ENCODE measurements at regions not wholly inside any gene's neighbourhood (a gene's known extent, or its start where the extent isn't known, plus 50 kb on each side); places are given as distances from the start of the nearest gene placed in this dataset.

- no TSS peak for BruUV-seq (replicated peaks)
- Mint-ChIP-seq H3K4me3 (ENCODE audit: unreplicated experiment) (no peak overlapping the region), H3K9me3 (ENCODE audit: unreplicated experiment) (no peaks in the 10 kb centered on the region), H3K27me3 (ENCODE audit: insufficient read depth, unreplicated experiment) (peaks cover 71% of the 10 kb centered on the region), H3K4me1 (ENCODE audit: insufficient read depth, unreplicated experiment) (peaks cover 6% of the 10 kb centered on the region), H3K27ac (ENCODE audit: low read depth, unreplicated experiment) (no peak overlapping the region), H3K36me3 (ENCODE audit: insufficient read depth, unreplicated experiment) (no peaks in the 10 kb centered on the region)
- DNase-seq (ENCODE audit: unreplicated experiment), result no peak
- TF ChIP-seq, protein P1, sequence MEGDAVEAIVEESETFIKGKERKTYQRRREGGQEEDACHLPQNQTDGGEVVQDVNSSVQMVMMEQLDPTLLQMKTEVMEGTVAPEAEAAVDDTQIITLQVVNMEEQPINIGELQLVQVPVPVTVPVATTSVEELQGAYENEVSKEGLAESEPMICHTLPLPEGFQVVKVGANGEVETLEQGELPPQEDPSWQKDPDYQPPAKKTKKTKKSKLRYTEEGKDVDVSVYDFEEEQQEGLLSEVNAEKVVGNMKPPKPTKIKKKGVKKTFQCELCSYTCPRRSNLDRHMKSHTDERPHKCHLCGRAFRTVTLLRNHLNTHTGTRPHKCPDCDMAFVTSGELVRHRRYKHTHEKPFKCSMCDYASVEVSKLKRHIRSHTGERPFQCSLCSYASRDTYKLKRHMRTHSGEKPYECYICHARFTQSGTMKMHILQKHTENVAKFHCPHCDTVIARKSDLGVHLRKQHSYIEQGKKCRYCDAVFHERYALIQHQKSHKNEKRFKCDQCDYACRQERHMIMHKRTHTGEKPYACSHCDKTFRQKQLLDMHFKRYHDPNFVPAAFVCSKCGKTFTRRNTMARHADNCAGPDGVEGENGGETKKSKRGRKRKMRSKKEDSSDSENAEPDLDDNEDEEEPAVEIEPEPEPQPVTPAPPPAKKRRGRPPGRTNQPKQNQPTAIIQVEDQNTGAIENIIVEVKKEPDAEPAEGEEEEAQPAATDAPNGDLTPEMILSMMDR (IDR thresholded peaks at IDR 0.05; ENCODE audit: unreplicated experiment), result no peak
- POLR2A ChIA-PET, result interaction anchor here (0.6 kb wide), 1 partner anchor 14 kb away, joined by 3 read pairs; no protein-coding TSS in a partner anchor
- intact Hi-C loops (cut with micrococcal nuclease), result no loop called here
- CTCF ChIA-PET, result no interaction called here
Measured at GRCh38 chr7:85638394-85638793, 451.5 kb upstream of the SEMA3D start.

GRCh38 chr7:85634951-85635350 lies 448.1 kb upstream of the SEMA3D start:
- peaks cover 48% of the 10 kb centered on the region for H3K27me3 Mint-ChIP-seq (ENCODE audit: insufficient read depth, unreplicated experiment)
- intact Hi-C loops (cut with micrococcal nuclease), result no loop called here
- DNase-seq (ENCODE audit: unreplicated experiment), result no peak
- BruUV-seq (replicated peaks), result no TSS peak
- H3K4me1 Mint-ChIP-seq (ENCODE audit: insufficient read depth, unreplicated experiment), result no peaks in the 10 kb centered on the region
- no peaks in the 10 kb centered on the region for H3K9me3 Mint-ChIP-seq (ENCODE audit: unreplicated experiment)
- no peak overlapping the region for H3K4me3 Mint-ChIP-seq (ENCODE audit: unreplicated experiment)
- ChIA-PET CTCF (no interaction called here), POLR2A (interaction anchor here (0.6 kb wide), 1 partner anchor 102 kb away, joined by 4 read pairs; no protein-coding TSS in a partner anchor)
- no peaks in the 10 kb centered on the region for H3K36me3 Mint-ChIP-seq (ENCODE audit: insufficient read depth, unreplicated experiment)
- no peak overlapping the region for H3K27ac Mint-ChIP-seq (ENCODE audit: low read depth, unreplicated experiment)
- TF ChIP-seq, protein P1 (IDR thresholded peaks at IDR 0.05; ENCODE audit: unreplicated experiment), result no peak

DNA sequence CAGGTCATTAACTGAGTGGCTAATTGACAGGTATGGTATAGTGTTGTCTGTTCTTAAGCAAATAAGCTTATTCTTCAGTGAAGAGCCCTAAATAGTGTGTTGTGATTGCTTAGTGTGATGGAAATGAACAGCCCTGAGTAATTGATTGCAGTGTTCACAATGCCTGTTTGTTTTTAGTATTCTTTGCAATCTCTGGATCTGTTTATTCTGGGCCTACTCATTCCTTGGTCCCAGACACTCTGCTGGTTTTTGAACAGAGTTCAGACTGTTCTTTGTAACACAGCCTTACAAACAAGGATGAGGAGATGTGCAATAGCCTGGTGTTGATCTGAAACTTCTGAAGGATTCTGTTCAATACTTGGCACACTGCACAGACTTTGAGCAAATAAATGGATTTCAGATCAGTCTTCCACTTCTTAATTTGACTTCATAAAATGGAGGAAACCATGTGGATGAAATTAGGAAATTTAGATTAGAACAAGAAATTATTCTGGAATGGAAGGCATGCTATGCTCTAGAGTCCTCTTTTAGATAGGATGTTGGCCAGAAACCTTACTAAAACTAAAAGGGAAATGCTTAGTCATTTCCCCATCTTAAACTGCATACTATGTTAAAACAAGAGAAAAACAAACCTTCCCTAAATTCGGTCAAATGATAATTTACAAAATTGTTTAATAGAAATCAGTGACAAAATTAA lies 444.2 kb upstream of the SEMA3D start:
- ChIA-PET POLR2A (no interaction called here), CTCF (no interaction called here)
- no peaks in the 10 kb centered on the region for H3K36me3 Mint-ChIP-seq (ENCODE audit: insufficient read depth, unreplicated experiment)
- intact Hi-C loops (cut with micrococcal nuclease), result no loop called here
- H3K4me3 Mint-ChIP-seq (ENCODE audit: unreplicated experiment), result no peak overlapping the region
- peaks cover 31% of the 10 kb centered on the region for H3K27me3 Mint-ChIP-seq (ENCODE audit: insufficient read depth, unreplicated experiment)
- TF ChIP-seq, protein P1 (IDR thresholded peaks at IDR 0.05; ENCODE audit: unreplicated experiment), result no peak
- H3K9me3 Mint-ChIP-seq (ENCODE audit: unreplicated experiment), result no peaks in the 10 kb centered on the region
- no peaks in the 10 kb centered on the region for H3K4me1 Mint-ChIP-seq (ENCODE audit: insufficient read depth, unreplicated experiment)
- DNase-seq (ENCODE audit: unreplicated experiment), result no peak
- no TSS peak for BruUV-seq (replicated peaks)
- H3K27ac Mint-ChIP-seq (ENCODE audit: low read depth, unreplicated experiment), result no peak overlapping the region

- TF ChIP-seq, protein P1 (IDR thresholded peaks at IDR 0.05; ENCODE audit: unreplicated experiment), result no peak
- no peaks in the 10 kb centered on the region for H3K9me3 Mint-ChIP-seq (ENCODE audit: unreplicated experiment)
- intact Hi-C loops (cut with micrococcal nuclease), result no loop called here
- ChIA-PET POLR2A (no interaction called here), CTCF (no interaction called here)
- no peaks in the 10 kb centered on the region for H3K4me1 Mint-ChIP-seq (ENCODE audit: insufficient read depth, unreplicated experiment)
- BruUV-seq (replicated peaks), result no TSS peak
- peaks cover under 1% of the 10 kb centered on the region for H3K27me3 Mint-ChIP-seq (ENCODE audit: insufficient read depth, unreplicated experiment)
- no peak overlapping the region for H3K4me3 Mint-ChIP-seq (ENCODE audit: unreplicated experiment)
- no peak for DNase-seq (ENCODE audit: unreplicated experiment)
- H3K27ac Mint-ChIP-seq (ENCODE audit: low read depth, unreplicated experiment), result no peak overlapping the region
- H3K36me3 Mint-ChIP-seq (ENCODE audit: insufficient read depth, unreplicated experiment), result no peaks in the 10 kb centered on the region
Measured at GRCh38 chr7:85627791-85628586, 441.1 kb upstream of the SEMA3D start.

All from MCF 10A (cell line).